KMS-11 (cell line): ENCODE measurements at regions not wholly inside any gene's neighbourhood (a gene's known extent, or its start where the extent isn't known, plus 50 kb on each side); places are given as distances from the start of the nearest gene placed in this dataset.

Source experiments
- H2AFZ ChIP-seq: fragments of 200-600 bp; sonication (generic); 2 replicates; pipeline ENCODE4 v1.6.1; 2016; ENCODE audit warnings: antibody characterized with exemption, mixed run types, low read depth
- H3K27ac ChIP-seq: fragments of 200-600 bp; sonication (generic); 2 replicates; pipeline ENCODE4 v1.6.1; 2016; ENCODE audit warnings: mild to moderate bottlenecking, mixed run types
- H3K27me3 ChIP-seq: fragments of 200-600 bp; sonication (generic); 2 replicates; pipeline ENCODE4 v1.6.1; 2017; ENCODE audit warnings: mild to moderate bottlenecking, low read depth, mixed run types, moderate library complexity; ENCODE audit not compliant: insufficient read depth
- H3K36me3 ChIP-seq: fragments of 200-600 bp; sonication (generic); 2 replicates; pipeline ENCODE4 v1.6.1; 2017; ENCODE audit warnings: mild to moderate bottlenecking, mixed run types; ENCODE audit not compliant: insufficient read depth
- H3K4me1 ChIP-seq: fragments of 200-600 bp; sonication (generic); 2 replicates; pipeline ENCODE4 v1.6.1; 2016; ENCODE audit warnings: mild to moderate bottlenecking, low read depth, mixed run types; ENCODE audit not compliant: poor library complexity, severe bottlenecking
- H3K4me2 ChIP-seq: fragments of 200-600 bp; sonication (generic); 2 replicates; pipeline ENCODE4 v1.7.0; 2016; ENCODE audit warnings: mild to moderate bottlenecking, mixed run types
- H3K4me3 ChIP-seq: fragments of 200-600 bp; sonication (generic); IDR thresholded peaks from 2 replicates; pipeline ENCODE4 v1.6.1; 2017; ENCODE audit warnings: low read depth, low read length, mixed read lengths; ENCODE audit not compliant: insufficient read depth
- H3K79me2 ChIP-seq: fragments of 200-600 bp; sonication (generic); 2 replicates; pipeline ENCODE4 v1.6.1; 2016; ENCODE audit warnings: low read depth, mixed run types; ENCODE audit not compliant: insufficient read depth
- H3K9ac ChIP-seq: fragments of 200-600 bp; sonication (generic); 2 replicates; pipeline ENCODE4 v1.6.1; 2016; ENCODE audit warnings: mild to moderate bottlenecking, mixed run types
- H4K20me1 ChIP-seq: fragments of 200-600 bp; sonication (generic); 2 replicates; pipeline ENCODE4 v1.6.1; 2016; ENCODE audit warnings: mild to moderate bottlenecking, mixed run types; ENCODE audit not compliant: insufficient read depth
- CTCF ChIP-seq: fragments of 200-600 bp; sonication (generic); conservative IDR thresholded peaks from 2 replicates; pipeline ENCODE4 v1.6.1; 2017; ENCODE audit warnings: low read depth, mild to moderate bottlenecking, antibody characterized with exemption, low read length, moderate library complexity, mixed read lengths

DNA sequence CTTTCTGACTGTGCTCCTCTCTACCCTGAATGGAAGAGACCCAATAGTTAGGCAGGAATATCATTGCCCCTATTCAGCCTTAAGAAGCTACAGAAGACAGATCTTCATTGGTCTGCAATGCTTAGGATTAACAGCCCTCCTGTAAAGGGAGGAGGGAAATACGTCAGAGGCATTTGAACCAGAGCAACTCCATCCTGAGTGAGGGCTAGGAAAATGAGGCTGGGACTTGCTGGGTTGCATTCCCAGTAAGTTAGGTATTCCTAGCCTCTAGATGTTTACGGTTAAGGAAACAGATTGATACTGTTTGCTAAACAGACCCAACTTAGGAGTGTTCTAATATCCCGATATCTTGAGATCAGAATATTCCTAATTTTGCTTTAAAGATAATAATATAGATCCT, 63.5 kb downstream of the PCDH18 start:
- H3K9ac ChIP-seq: no peak overlapping the region
- no peak overlapping the region for H2AFZ ChIP-seq
- H3K4me3 ChIP-seq: no peak overlapping the region
- H3K36me3 ChIP-seq: no peaks in the 10 kb centered on the region
- H3K27ac ChIP-seq: no peak overlapping the region
- no peak overlapping the region for H3K4me2 ChIP-seq
- no peak for TF ChIP-seq CTCF
- H3K79me2 ChIP-seq: no peaks in the 10 kb centered on the region
- no peaks in the 10 kb centered on the region for H3K27me3 ChIP-seq
- no peaks in the 10 kb centered on the region for H4K20me1 ChIP-seq
- H3K4me1 ChIP-seq: no peaks in the 10 kb centered on the region

- no peaks in the 10 kb centered on the region for H4K20me1 ChIP-seq
- TF ChIP-seq CTCF: no peak
- no peak overlapping the region for H3K9ac ChIP-seq
- no peaks in the 10 kb centered on the region for H3K4me1 ChIP-seq
- no peak overlapping the region for H3K27ac ChIP-seq
- H3K27me3 ChIP-seq: no peaks in the 10 kb centered on the region
- H3K4me2 ChIP-seq: no peak overlapping the region
- H3K36me3 ChIP-seq: no peaks in the 10 kb centered on the region
- no peak overlapping the region for H2AFZ ChIP-seq
- H3K79me2 ChIP-seq: no peaks in the 10 kb centered on the region
- H3K4me3 ChIP-seq: no peak overlapping the region
These were observed 64.8 kb downstream of the PCDH18 start for GRCh38 chr4:137467537-137467936.

DNA sequence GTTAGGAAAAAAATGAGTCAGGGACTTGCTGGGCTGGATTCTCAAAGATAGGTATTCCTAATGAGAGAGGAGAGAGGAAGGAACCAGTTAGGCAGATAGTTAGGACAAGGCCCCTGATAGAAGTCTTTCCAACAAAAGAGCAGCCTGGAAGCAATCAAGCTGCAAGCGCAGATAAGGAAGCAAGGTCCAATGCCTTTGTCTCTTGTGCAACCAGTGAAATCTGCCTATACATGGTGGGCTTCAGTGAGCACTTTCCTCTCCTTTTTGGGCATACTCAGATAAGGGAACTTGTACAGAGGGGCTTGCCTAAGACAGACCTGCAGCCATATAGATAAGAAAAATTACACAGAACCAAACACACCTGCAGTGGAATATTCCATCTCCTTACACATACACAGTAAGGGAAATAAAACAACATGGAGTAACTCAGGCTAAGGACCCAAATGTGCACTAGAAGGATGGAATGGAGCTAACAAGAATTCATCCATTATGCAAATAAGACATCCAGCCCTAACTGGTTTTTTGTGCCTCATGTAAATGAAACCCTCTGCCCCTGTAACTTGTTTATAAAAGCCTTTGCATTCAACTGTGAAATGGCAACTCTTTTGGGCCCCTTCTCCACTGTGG, 68.8 kb downstream of the PCDH18 start:
- Histone ChIP-seq H3K4me3 (no peak overlapping the region), H3K9ac (no peak overlapping the region), H2AFZ (no peak overlapping the region), H3K36me3 (no peaks in the 10 kb centered on the region), H4K20me1 (no peaks in the 10 kb centered on the region), H3K79me2 (no peaks in the 10 kb centered on the region), H3K27ac (no peak overlapping the region), H3K27me3 (no peaks in the 10 kb centered on the region), H3K4me2 (no peak overlapping the region), H3K4me1 (no peaks in the 10 kb centered on the region)
- TF ChIP-seq CTCF: no peak

GRCh38 chr4:137455647-137456321, 76.5 kb downstream of the PCDH18 start:
- no peak overlapping the region for H3K4me2 ChIP-seq
- no peaks in the 10 kb centered on the region for H3K79me2 ChIP-seq
- no peak overlapping the region for H2AFZ ChIP-seq
- no peaks in the 10 kb centered on the region for H3K36me3 ChIP-seq
- no peak for TF ChIP-seq CTCF
- H3K4me1 ChIP-seq: no peaks in the 10 kb centered on the region
- no peak overlapping the region; the same call in 1 of the 2 replicates for H3K9ac ChIP-seq
- no peaks in the 10 kb centered on the region for H3K27me3 ChIP-seq
- no peak overlapping the region for H3K27ac ChIP-seq
- no peak overlapping the region for H3K4me3 ChIP-seq
- H4K20me1 ChIP-seq: no peaks in the 10 kb centered on the region
